HuH-7.5 (cell line): ENCODE measurements at regions not wholly inside any gene's neighbourhood (a gene's known extent, or its start where the extent isn't known, plus 50 kb on each side); places are given as distances from the start of the nearest gene placed in this dataset.
"Not testable (repeated sequence)": the region's sequence is repeated elsewhere in the genome, so short reads cannot be mapped to it uniquely, and the experiment has no call there.

Experiments
- DNase-seq: peaks from one replicate; pipeline ENCODE4 v3.0.0; 2011; ENCODE audit warnings: low spot score

DNA sequence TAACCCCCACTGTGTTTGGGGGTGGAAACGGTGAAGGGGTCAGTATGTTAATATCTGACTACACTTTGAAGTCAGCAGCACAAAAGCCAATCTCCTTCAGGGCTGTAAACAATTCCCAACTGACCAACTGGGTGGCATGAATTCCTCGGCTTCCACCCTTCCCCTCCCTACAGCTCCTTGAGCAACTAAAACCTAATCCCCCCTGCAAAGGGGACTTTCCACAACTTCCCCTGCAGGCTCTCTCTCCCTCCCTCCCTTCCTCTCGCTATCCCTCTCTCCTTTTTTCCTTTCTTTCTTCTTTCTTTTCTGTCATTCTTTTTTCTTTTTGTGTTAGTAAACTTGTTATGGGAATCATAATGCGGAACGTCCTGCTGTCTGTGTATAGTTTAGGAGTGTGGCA is 65.1 kb upstream of the PTCH1 start:
- DNase-seq = no peak

DNA sequence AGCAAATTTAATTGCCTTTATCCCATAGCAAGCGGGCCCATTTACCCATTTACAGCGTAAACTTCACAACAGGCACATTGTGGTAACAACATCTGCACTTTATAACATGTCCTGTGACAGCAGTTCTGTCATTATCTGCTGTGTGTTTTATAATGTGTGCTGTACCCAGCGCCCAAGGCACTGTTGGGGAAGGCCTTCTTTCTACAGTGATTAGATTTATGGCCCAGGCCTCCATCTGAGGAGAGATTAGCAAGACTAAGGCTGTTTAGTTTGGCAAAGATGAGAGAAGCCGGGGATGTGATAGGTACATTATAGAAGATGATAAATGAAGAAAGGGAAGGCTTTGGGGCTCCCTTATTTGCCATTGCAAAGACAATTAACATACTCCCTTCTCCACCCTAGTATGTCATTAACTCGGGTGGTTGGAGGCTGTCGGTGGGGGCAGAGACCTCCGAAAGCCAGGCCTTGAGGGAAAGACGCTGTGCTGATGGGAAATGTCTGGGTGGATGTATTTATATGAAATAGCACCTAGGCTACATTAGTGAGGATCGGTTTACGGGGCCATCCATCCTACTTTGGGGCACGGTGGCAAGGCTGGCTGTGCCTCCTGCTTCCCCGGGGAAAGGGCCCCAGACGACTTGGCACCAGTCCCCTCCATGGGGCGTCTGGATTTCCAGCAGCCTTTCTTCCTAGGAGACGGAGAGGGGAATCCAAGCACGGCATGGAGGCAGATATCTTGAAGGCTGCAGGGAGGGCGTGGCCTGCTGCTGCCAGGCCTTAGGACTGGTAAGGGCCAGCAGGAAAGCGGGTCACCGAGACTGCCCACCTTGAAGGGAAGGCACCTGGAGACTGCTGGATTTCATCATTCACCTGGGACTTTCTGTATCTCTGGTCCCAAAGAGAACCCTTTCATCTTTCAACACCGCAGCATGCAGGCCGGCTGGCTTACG is 64.3 kb upstream of the PTCH1 start:
- no peak for DNase-seq

DNA sequence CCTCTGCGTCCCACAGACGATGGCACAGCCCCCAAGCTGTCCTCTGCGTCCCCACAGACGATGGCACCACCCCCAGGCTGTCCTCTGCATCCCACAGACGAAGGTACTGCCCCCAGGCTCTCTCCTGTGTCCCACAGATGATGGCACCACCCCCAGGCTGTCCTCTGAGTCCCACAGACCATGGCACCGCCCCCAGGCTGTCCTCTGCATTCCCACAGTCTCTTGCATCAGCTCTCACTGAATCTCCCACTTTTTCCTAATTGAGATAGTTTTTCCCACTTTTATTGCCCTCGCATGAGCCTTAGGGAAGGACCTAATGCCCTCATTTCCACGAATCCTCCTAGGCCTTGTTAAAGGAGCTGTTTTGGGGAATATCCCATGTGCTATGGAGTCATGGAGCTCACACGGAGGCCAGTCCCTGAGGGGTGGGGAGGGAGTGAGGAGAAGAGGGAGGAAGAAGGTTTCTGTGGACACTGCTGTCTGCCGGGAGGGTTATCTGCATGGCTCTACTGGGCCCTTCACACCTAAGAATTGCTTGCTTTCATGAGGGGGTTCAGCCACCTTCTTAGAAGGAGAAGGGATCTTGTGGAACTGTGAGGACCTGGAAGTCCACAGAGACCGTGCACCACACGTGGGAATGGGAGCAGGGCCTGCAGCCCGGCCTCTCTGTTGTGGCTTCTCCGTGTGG is 58.2 kb upstream of the PTCH1 start:
- no peak for DNase-seq

DNA sequence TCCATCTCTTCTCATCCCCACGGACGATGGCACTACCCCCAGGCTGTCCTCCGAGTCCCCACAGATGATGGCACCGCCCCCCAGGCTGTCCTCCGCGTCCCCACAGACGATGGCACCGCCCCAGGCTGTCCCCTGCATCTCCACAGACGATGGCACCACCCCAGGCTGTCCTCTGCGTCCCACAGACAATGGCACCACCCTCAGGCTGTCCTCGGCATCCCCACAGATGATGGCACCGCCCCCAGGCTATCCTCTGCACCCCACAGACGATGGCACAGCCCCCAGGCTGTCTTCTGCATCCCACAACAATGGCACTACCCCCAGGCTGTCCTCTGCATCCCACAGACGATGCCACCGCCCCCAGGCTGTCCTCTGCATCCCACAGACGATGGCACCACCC is 57.4 kb upstream of the PTCH1 start:
- no peak for DNase-seq

DNA sequence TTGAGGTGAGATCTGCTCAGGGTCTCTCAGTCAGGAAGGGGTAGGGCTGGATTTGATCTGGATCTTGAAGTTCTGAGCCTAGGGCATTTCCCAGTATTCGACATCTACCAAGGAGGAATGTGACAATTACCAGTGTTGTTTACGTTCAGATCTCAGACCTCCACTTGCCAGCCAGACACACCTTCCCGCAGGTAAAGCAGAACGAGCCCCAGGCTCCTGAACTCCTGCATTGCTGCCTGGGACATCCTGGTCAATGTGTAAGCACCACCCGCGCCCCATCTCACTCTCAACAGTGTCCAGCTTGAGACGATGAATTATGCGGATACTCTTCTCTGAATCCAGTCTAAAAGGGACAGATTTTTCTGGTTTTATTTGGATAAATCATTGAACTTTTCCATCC is 56.7 kb upstream of the PTCH1 start:
- DNase-seq = no peak

DNA sequence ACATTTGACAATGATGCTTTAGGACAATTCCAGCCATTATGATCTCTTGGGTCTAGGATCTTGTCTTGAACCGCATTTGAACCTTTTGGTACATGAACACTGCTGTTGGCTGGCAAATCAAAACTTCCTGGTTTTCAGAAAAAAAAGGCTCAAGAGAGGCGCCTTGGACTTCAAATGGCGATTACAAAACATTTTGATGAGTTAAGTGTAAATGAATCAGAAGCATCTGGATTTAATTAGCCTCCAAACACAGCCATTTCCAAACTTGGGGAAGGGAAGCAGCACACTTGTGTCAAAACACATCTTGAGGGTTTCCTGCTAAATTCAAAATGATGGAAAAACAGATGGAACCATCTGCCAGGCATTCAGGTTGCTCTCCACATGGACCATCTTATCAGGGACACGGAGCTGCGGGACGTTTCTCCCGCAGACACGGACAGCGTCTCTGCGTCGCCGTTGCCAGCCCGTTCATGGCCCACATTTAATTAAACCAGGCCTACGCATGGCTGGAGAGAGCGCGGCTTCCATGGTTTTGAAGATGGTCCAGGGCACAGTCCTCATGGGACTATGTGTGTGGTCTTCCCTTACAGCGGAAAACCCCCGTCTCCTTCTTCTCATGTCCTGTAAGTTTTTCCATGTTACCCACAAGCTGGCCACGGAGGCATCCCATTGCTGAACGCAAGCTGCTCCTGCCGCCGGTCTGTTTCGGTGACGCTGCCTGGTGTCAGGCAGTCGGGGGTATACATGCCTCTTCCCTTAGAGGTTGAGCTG is 55.8 kb upstream of the PTCH1 start:
- DNase-seq = no peak

DNA sequence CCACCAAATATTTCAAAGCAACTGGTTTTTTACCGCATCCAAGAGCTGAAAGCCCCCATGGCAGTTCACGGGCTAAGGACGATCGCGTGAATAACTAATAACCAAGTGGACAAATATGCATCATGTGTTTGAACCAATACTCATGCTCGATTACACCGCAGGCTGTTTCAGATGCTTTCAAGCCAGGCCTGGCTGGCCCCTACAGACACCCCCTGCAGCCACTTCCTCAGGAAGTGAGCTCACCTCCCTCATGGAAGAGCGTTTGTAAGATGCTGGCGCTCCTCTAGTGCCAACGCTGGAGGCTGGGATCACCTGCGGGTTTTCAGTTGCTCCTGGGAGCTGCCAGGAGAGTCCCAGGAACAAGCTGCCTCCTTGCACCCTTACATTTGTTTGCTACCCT is 53.9 kb upstream of the PTCH1 start:
- DNase-seq = no peak

DNA sequence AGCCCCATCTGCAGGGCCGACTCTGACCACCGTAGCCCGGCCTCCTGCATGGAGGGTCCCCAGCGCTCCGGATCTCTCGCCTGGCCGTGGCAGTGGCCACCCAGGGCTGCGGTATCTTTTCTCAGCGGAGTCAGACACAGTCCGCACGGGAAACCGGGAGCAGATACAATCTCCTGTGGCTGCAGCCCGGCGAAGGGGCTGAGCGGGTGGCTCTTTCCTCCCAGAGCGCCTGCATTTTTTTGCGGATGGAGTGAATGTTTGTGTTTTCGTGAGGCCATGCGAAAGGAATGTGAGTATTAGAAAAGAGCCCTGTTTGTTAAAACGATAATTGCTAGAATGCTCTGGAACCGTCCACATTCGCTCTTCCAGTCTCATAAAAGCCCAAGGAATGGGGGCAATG is 53.4 kb upstream of the PTCH1 start:
- no peak for DNase-seq

DNA sequence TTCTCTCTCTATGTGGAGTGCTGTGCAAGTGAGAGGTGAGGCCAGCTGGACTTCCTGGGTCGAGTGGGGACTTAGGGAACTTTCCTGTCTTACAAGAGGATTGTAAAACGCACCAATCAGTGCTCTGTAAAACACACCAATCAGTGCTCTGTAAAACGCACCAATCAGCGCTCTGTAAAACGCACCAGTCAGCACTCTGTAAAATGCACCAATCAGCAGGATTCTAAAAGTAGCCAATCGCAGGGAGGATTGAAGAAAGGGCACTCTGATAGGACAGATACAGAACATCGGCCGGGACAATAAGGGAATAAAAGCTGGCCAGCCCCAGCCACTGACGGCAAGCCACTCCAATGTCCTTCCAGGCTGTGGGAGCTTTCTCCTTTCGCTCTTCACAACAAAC is 52.0 kb upstream of the PTCH1 start:
- DNase-seq = not testable (repeated sequence)
